HepG2 (cell line): ENCODE measurements at regions not wholly inside any gene's neighbourhood (a gene's known extent, or its start where the extent isn't known, plus 50 kb on each side); places are given as distances from the start of the nearest gene placed in this dataset.

Experiments
- CTCF ChIP-seq: sonication (generic); formaldehyde crosslinking; IDR thresholded peaks from 2 replicates; pipeline ENCODE4 v1.5.0; 2020; ENCODE audit warnings: mild to moderate bottlenecking, missing genetic modification reagents, moderate library complexity
- FOXK2 ChIP-seq: fragments of 450-650 bp; IDR thresholded peaks from 2 replicates; pipeline ENCODE4 v1.6.1; 2016
- HMG20B ChIP-seq: conservative IDR thresholded peaks from 2 replicates; pipeline ENCODE4 v1.6.1; 2016; ENCODE audit warnings: missing genetic modification reagents, missing compliant biosample characterization
- HNRNPH1 ChIP-seq: fragments of 200-400 bp; formaldehyde crosslinking; optimal IDR thresholded peaks from 2 replicates; pipeline ENCODE3; 2017; ENCODE audit warnings: mild to moderate bottlenecking, low read depth, low read length
- SMC3 ChIP-seq: IDR thresholded peaks from 2 replicates; pipeline ENCODE4 v1.6.1; 2011; ENCODE audit warnings: low read length, improper control_type of control experiment
- TAF1 ChIP-seq: sonication (generic); formaldehyde crosslinking; IDR thresholded peaks from 2 replicates; pipeline ENCODE4 v1.4.0; 2020; ENCODE audit warnings: missing genetic modification reagents
- ZSCAN29 ChIP-seq: sonication (generic); formaldehyde crosslinking; conservative IDR thresholded peaks from 2 replicates; pipeline ENCODE4 v1.4.0; 2020; ENCODE audit warnings: mild to moderate bottlenecking, missing genetic modification reagents

GRCh38 chr7:136123352-136123751 lies 146.2 kb upstream of the MTPN start:
- TF ChIP-seq ZSCAN29 (CRISPR knock-in tag) (no peak), SMC3 (no peak), FOXK2 (no peak), CTCF (no peak), HNRNPH1 (no peak), TAF1 (CRISPR knock-in tag) (no peak), HMG20B (CRISPR knock-in tag) (no peak)
